HG02840 (cell line): ENCODE measurements at regions not wholly inside any gene's neighbourhood (a gene's known extent, or its start where the extent isn't known, plus 50 kb on each side); places are given as distances from the start of the nearest gene placed in this dataset.

Source experiments
- ATAC-seq: cut with Tn5 transposase; IDR thresholded peaks from one replicate; pipeline ENCODE4 v1.9.1; 2021; ENCODE audit warnings: mild to moderate bottlenecking, moderate library complexity, moderate number of reproducible peaks; ENCODE audit not compliant: unreplicated experiment, low FRiP score

- no peak for ATAC-seq
Measured at GRCh38 chr3:4021162-4021561, 221.9 kb downstream of the LRRN1 start.

- ATAC-seq: no peak
Measured at GRCh38 chr3:4029135-4029534, 229.9 kb downstream of the LRRN1 start.

- no peak for ATAC-seq
Measured at GRCh38 chr3:4030624-4031023, 231.4 kb downstream of the LRRN1 start.

- no peak for ATAC-seq
Measured at GRCh38 chr3:4033296-4033695, 234.1 kb downstream of the LRRN1 start.

GRCh38 chr3:4036046-4036445, 236.8 kb downstream of the LRRN1 start:
- no peak for ATAC-seq

- ATAC-seq: no peak
Measured at GRCh38 chr3:4038351-4038750, 239.1 kb downstream of the LRRN1 start.

- ATAC-seq: no peak
Measured at GRCh38 chr3:4042070-4042469, 242.8 kb downstream of the LRRN1 start.

GRCh38 chr3:4042869-4043268, 243.6 kb downstream of the LRRN1 start:
- no peak for ATAC-seq

GRCh38 chr3:4043867-4044575, 244.8 kb downstream of the LRRN1 start:
- no peak for ATAC-seq

- ATAC-seq: no peak
Measured at GRCh38 chr3:4044619-4045018, 245.4 kb downstream of the LRRN1 start.

GRCh38 chr3:4045756-4046155, 246.5 kb downstream of the LRRN1 start:
- ATAC-seq: no peak

GRCh38 chr3:4047366-4047765, 248.1 kb downstream of the LRRN1 start:
- no peak for ATAC-seq

GRCh38 chr3:4052706-4053105, 250.5 kb upstream of the SETMAR start:
- no peak for ATAC-seq

GRCh38 chr3:4053975-4054374, 249.2 kb upstream of the SETMAR start:
- no peak for ATAC-seq

GRCh38 chr3:4060064-4060463, 243.1 kb upstream of the SETMAR start:
- no peak for ATAC-seq

GRCh38 chr3:4060603-4061002, 242.6 kb upstream of the SETMAR start:
- ATAC-seq: no peak

GRCh38 chr3:4061195-4061594, 242.0 kb upstream of the SETMAR start:
- no peak for ATAC-seq

- no peak for ATAC-seq
Measured at GRCh38 chr3:4061783-4062360, 241.3 kb upstream of the SETMAR start.

- no peak for ATAC-seq
Measured at GRCh38 chr3:4062621-4063020, 240.5 kb upstream of the SETMAR start.

- no peak for ATAC-seq
Measured at GRCh38 chr3:4063916-4064574, 239.1 kb upstream of the SETMAR start.

GRCh38 chr3:4065085-4065484, 238.1 kb upstream of the SETMAR start:
- no peak for ATAC-seq

GRCh38 chr3:4065554-4065953, 237.6 kb upstream of the SETMAR start:
- no peak for ATAC-seq
